H9 (cell line): ENCODE measurements at regions not wholly inside any gene's neighbourhood (a gene's known extent, or its start where the extent isn't known, plus 50 kb on each side); places are given as distances from the start of the nearest gene placed in this dataset.

Experiments
- DNase-seq: peaks from one replicate; pipeline ENCODE4 v3.0.0-alpha.2; 2017
- H2AFZ ChIP-seq: one replicate; pipeline ENCODE4 v1.6.1; 2013; ENCODE audit warnings: mild to moderate bottlenecking, low read length, control low read depth, moderate library complexity
- H2AK5ac ChIP-seq: 2 replicates; pipeline ENCODE4 v1.6.1; 2013; ENCODE audit warnings: low read length, control low read depth, mixed read lengths; ENCODE audit not compliant: insufficient read length
- H2BK120ac ChIP-seq: one replicate; pipeline ENCODE4 v1.6.1; 2013; ENCODE audit warnings: low read depth, mild to moderate bottlenecking, low read length, control low read depth, inconsistent platforms; ENCODE audit not compliant: poor library complexity, severe bottlenecking
- H2BK12ac ChIP-seq: 2 replicates; pipeline ENCODE4 v1.6.1; 2013; ENCODE audit warnings: low read length, control low read depth, mixed read lengths, low read depth; ENCODE audit not compliant: insufficient read length
- H2BK15ac ChIP-seq: 2 replicates; pipeline ENCODE4 v1.6.1; 2013; ENCODE audit warnings: low read depth, low read length, control low read depth
- H2BK20ac ChIP-seq: one replicate; pipeline ENCODE4 v1.6.1; 2013; ENCODE audit warnings: low read depth, mild to moderate bottlenecking, low read length, control low read depth, inconsistent platforms; ENCODE audit not compliant: poor library complexity, severe bottlenecking
- H2BK5ac ChIP-seq: 2 replicates; pipeline ENCODE4 v1.6.1; 2013; ENCODE audit warnings: low read length, control low read depth, mixed read lengths; ENCODE audit not compliant: insufficient read length
- H3K14ac ChIP-seq: 2 replicates; pipeline ENCODE4 v1.6.1; 2013; ENCODE audit warnings: low read length, control low read depth; ENCODE audit not compliant: insufficient read depth
- H3K18ac ChIP-seq: 2 replicates; pipeline ENCODE4 v1.6.1; 2013; ENCODE audit warnings: low read depth, mild to moderate bottlenecking, mixed read lengths, low read length, control low read depth; ENCODE audit not compliant: insufficient read length
- H3K23ac ChIP-seq: 2 replicates; pipeline ENCODE4 v1.6.1; 2013; ENCODE audit warnings: low read length, control low read depth, mixed read lengths, low read depth; ENCODE audit not compliant: insufficient read length
- H3K23me2 ChIP-seq: 2 replicates; pipeline ENCODE4 v1.6.1; 2013; ENCODE audit warnings: low read depth, mild to moderate bottlenecking, mixed read lengths, low read length, control low read depth; ENCODE audit not compliant: insufficient read length, poor library complexity, severe bottlenecking
- H3K27ac ChIP-seq: 2 replicates; pipeline ENCODE4 v1.5.1; 2013; ENCODE audit warnings: low read length, control low read depth, mixed read lengths, low read depth; ENCODE audit not compliant: insufficient read length
- H3K27me3 ChIP-seq: 2 replicates; pipeline ENCODE4 v1.6.1; 2013; ENCODE audit warnings: low read length, control low read depth, inconsistent platforms; ENCODE audit not compliant: insufficient read depth
- H3K4ac ChIP-seq: 2 replicates; pipeline ENCODE4 v1.6.1; 2013; ENCODE audit warnings: low read depth, mild to moderate bottlenecking, control low read depth, inconsistent platforms, low read length, moderate library complexity
- H3K4me1 ChIP-seq: 2 replicates; pipeline ENCODE4 v1.6.1; 2013; ENCODE audit warnings: low read length, control low read depth, inconsistent platforms; ENCODE audit not compliant: insufficient read depth
- H3K4me2 ChIP-seq: 2 replicates; pipeline ENCODE4 v1.6.1; 2013; ENCODE audit warnings: low read length, control low read depth, mixed read lengths; ENCODE audit not compliant: insufficient read length, insufficient read depth
- H3K56ac ChIP-seq: 2 replicates; pipeline ENCODE4 v1.6.1; 2013; ENCODE audit warnings: low read depth, mild to moderate bottlenecking, mixed read lengths, low read length, control low read depth; ENCODE audit not compliant: insufficient read length
- H3K79me1 ChIP-seq: 2 replicates; pipeline ENCODE4 v1.6.1; 2013; ENCODE audit warnings: low read depth, mild to moderate bottlenecking, moderate library complexity, low read length, control low read depth, inconsistent platforms; ENCODE audit not compliant: insufficient read depth, poor library complexity, severe bottlenecking
- H3K79me2 ChIP-seq: 2 replicates; pipeline ENCODE4 v1.6.1; 2013; ENCODE audit warnings: low read length, control low read depth, inconsistent platforms; ENCODE audit not compliant: insufficient read depth
- H3K9ac ChIP-seq: 2 replicates; pipeline ENCODE4 v1.6.1; 2013; ENCODE audit warnings: low read length, control low read depth, mixed read lengths; ENCODE audit not compliant: insufficient read length; ENCODE audit errors: extremely low read depth
- H3K9me3 ChIP-seq: one replicate; pipeline ENCODE4 v1.6.1; 2013; ENCODE audit warnings: low read depth, low read length, inconsistent platforms; ENCODE audit not compliant: control insufficient read depth
- H3T11ph ChIP-seq: one replicate; pipeline ENCODE4 v1.6.1; 2013; ENCODE audit warnings: mild to moderate bottlenecking, low read length, control low read depth, inconsistent platforms
- H4K20me1 ChIP-seq: one replicate; pipeline ENCODE4 v1.6.1; 2013; ENCODE audit not compliant: control insufficient read depth, insufficient read length, insufficient read depth
- H4K5ac ChIP-seq: 2 replicates; pipeline ENCODE4 v1.6.1; 2013; ENCODE audit warnings: low read depth, mild to moderate bottlenecking, mixed read lengths, low read length, control low read depth; ENCODE audit not compliant: insufficient read length
- H4K8ac ChIP-seq: replicated peaks from 2 replicates; pipeline ENCODE4 v1.6.1; 2013; ENCODE audit warnings: low read length, control low read depth, mixed read lengths, low read depth; ENCODE audit not compliant: insufficient read length
- H4K91ac ChIP-seq: 2 replicates; pipeline ENCODE4 v1.6.1; 2013; ENCODE audit warnings: low read depth, mild to moderate bottlenecking, moderate library complexity, mixed read lengths, low read length, control low read depth; ENCODE audit not compliant: insufficient read length
- H3K27ac Mint-ChIP-seq, 3 experiments: 2 replicates in 2 of 3; 3 replicates in 1 of 3; pipeline ENCODE4 v1.8.0; 2020 to 2021; ENCODE audit warnings: mixed read lengths in 3 of 3, mild to moderate bottlenecking in 1 of 3, moderate library complexity in 1 of 3
- H3K27me3 Mint-ChIP-seq: 2 replicates; pipeline ENCODE4 v1.8.0; 2021; ENCODE audit warnings: low read depth, mild to moderate bottlenecking, moderate library complexity, mixed read lengths
- H3K36me3 Mint-ChIP-seq, 3 experiments: 2 replicates in 2 of 3; 3 replicates in 1 of 3; pipeline ENCODE4 v1.8.0; 2020 to 2021; ENCODE audit warnings: low read depth in 3 of 3, mixed read lengths in 3 of 3; ENCODE audit not compliant: insufficient read depth in 1 of 3
- H3K4me1 Mint-ChIP-seq, 2 experiments: 2 replicates each; pipeline ENCODE4 v1.8.0; 2020; ENCODE audit warnings: mixed read lengths in 2 of 2
- H3K4me3 Mint-ChIP-seq, 2 experiments: 2 replicates in 1 of 2; 3 replicates in 1 of 2; pipeline ENCODE4 v1.8.0; 2020 to 2021; ENCODE audit warnings: mild to moderate bottlenecking in 2 of 2, mixed read lengths in 2 of 2, moderate library complexity in 1 of 2
- H3K9me3 Mint-ChIP-seq, 2 experiments: 2 replicates in 1 of 2; 3 replicates in 1 of 2; pipeline ENCODE4 v1.8.0; 2020; ENCODE audit warnings: mild to moderate bottlenecking in 2 of 2, mixed read lengths in 2 of 2, moderate library complexity in 1 of 2
- CTCF ChIP-seq: fragments of 200-600 bp; sonication (generic); conservative IDR thresholded peaks from 3 replicates; pipeline ENCODE4 v1.8.0; 2021; ENCODE audit warnings: antibody characterized with exemption, mild to moderate bottlenecking
- WGBS: extraction: QIAGEN DNeasy Blood & Tissue Kit; methylation state at CpG from one replicate; pipeline ENCODE4 v1.1.7; 2013; ENCODE audit warnings: missing lambda C conversion rate, low lambda C conversion rate, mixed read lengths; ENCODE audit not compliant: insufficient read length; ENCODE audit errors: extremely low coverage; 5-methylcytosine and 5-hydroxymethylcytosine counted together

DNA sequence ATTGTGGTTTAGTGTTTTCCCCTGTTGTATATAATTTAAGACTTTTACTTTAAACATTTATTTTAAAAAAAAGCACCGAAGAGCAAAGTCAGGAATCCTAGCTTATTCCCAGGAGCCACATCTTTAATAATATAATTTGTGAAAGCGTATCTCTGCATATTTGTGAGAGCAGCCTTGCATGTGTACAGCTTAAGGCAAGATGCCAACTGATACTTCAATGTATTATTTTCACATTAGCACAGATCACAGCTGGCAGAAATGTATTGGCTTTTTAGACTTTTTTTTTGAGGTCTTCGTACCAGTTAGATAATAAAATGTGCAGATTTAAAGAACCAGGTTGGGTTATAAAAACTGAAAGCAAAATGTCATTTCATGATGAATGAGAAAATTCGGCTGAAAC lies 845.7 kb upstream of the POT1 start:
- H3K14ac ChIP-seq: no peak overlapping the region
- H3K56ac ChIP-seq: no peak overlapping the region
- H4K8ac ChIP-seq: no peak overlapping the region
- H2BK12ac ChIP-seq: no peak overlapping the region
- Mint-ChIP-seq H3K9me3 (no peaks in the 10 kb centered on the region), H3K36me3 (no peaks in the 10 kb centered on the region), H3K4me3 (no peak overlapping the region), H3K4me1 (peaks cover 2 to 12% of the 10 kb centered on the region in 2 experiments; a peak in 3 of 4 replicates), H3K27me3 (no peaks in the 10 kb centered on the region), H3K27ac (no peak overlapping the region)
- WGBS: no CpG with 5 or more reads among the region's 4 CpGs
- H3K18ac ChIP-seq: no peak overlapping the region
- H3K79me1 ChIP-seq: no peaks in the 10 kb centered on the region
- H3K23me2 ChIP-seq: no peaks in the 10 kb centered on the region
- H2BK20ac ChIP-seq: no peak overlapping the region
- H2BK5ac ChIP-seq: no peak overlapping the region
- H3K4me1 ChIP-seq: no peaks in the 10 kb centered on the region
- no peaks in the 10 kb centered on the region for H3K27me3 ChIP-seq
- H2AFZ ChIP-seq: no peak overlapping the region
- TF ChIP-seq CTCF: no peak
- H4K5ac ChIP-seq: no peak overlapping the region
- no peak overlapping the region for H2BK120ac ChIP-seq
- no peaks in the 10 kb centered on the region for H3K9me3 ChIP-seq
- DNase-seq: no peak
- H3T11ph ChIP-seq: no peak overlapping the region
- H4K91ac ChIP-seq: no peak overlapping the region
- H3K23ac ChIP-seq: no peak overlapping the region
- H3K27ac ChIP-seq: no peak overlapping the region
- H2AK5ac ChIP-seq: no peak overlapping the region
- no peaks in the 10 kb centered on the region for H3K79me2 ChIP-seq
- H2BK15ac ChIP-seq: no peak overlapping the region
- H3K4me2 ChIP-seq: no peak overlapping the region
- no peak overlapping the region for H3K4ac ChIP-seq
- no peaks in the 10 kb centered on the region for H4K20me1 ChIP-seq
- H3K9ac ChIP-seq: no peak overlapping the region
